ENCODE measurements at regions not wholly inside any gene's neighbourhood (a gene's known extent, or its start where the extent isn't known, plus 50 kb on each side); places are given as distances from the start of the nearest gene placed in this dataset.

- no peak overlapping the region for H3K18ac ChIP-seq (ENCODE audit: low read length)
- DNase-seq, result peak; percentile 10
- no CpG with 5 or more reads among the region's 8 CpGs for WGBS (ENCODE audit: extremely low coverage, insufficient coverage, low lambda C conversion rate)
Measured at GRCh38 chr10:8242295-8242872, 187.9 kb downstream of the GATA3 start.

DNA sequence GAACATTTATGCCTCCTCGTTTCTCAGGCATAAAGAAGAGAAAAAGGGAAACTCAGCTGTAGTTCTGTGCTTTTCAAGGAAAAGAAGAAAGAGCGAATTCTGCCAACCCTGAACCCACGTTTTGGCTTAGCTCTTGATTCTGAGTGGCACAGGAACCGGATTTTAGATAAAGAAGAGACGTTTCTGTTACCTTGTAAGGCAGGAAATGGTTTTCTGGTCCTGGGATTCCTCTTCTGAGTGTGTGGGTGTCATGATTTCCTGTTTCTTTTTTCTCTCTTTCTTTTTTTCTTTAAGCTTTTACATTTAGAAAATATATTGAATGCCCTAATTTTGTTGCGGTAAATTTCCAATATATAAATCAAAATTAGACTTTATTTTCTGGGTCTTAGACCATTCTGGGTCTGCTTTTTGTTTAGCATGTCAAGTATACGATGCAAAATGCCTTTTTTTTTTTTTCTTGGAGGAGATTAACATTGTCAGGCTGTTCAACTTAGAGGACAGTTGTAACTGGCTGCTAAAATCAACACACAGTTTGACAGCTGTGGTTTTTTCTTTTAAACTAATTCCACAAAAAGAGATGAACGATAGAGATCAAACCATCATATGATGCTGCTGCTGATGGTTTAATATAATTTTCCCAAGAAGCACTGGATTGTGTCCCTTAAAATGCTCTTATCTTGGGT, 190.8 kb downstream of the GATA3 start:
- Histone ChIP-seq H2BK15ac (replicated peaks; ENCODE audit: low read depth) (no peak overlapping the region), H3K4me3 (ENCODE audit: low read length) (no peak overlapping the region), H3K27me3 (ENCODE audit: insufficient read depth, low read length, poor library complexity) (no peaks in the 10 kb centered on the region), H2AK5ac (ENCODE audit: low read length) (no peak overlapping the region), H3K56ac (ENCODE audit: low read length) (no peak overlapping the region), H3K9ac (ENCODE audit: low read length) (no peak overlapping the region), H3K79me1 (ENCODE audit: low read length) (no peaks in the 10 kb centered on the region), H3K18ac (ENCODE audit: low read length) (no peak overlapping the region), H3K4me2 (ENCODE audit: low read length) (no peak overlapping the region), H4K8ac (ENCODE audit: low read depth, low read length) (no peak overlapping the region), H3K36me3 (ENCODE audit: control insufficient read depth, insufficient read depth, low read length) (no peaks in the 10 kb centered on the region), H3K79me2 (ENCODE audit: control insufficient read depth, insufficient read depth, low read length) (no peaks in the 10 kb centered on the region), H3K4ac (ENCODE audit: low read depth, low read length) (no peak overlapping the region), H3K27ac (ENCODE audit: low read depth, low read length) (no peak overlapping the region), H2BK5ac (ENCODE audit: low read length) (no peak overlapping the region), H3K4me1 (ENCODE audit: control insufficient read depth, low read depth, low read length) (no peaks in the 10 kb centered on the region), H2BK120ac (ENCODE audit: low read depth, low read length) (no peak overlapping the region), H4K5ac (ENCODE audit: low read length) (no peak overlapping the region), H3K23ac (ENCODE audit: low read length) (no peak overlapping the region)
- WGBS (ENCODE audit: extremely low coverage, insufficient coverage, low lambda C conversion rate), result no CpG with 5 or more reads among the region's 8 CpGs
- DNase-seq, result no peak

More at GRCh38 chr10:8242295-8242872, 187.9 kb downstream of the GATA3 start:
- no peaks in the 10 kb centered on the region for H3K4me1 ChIP-seq (ENCODE audit: control insufficient read depth, low read depth, low read length)
- H3K27me3 ChIP-seq (ENCODE audit: insufficient read depth, low read length, poor library complexity), result no peaks in the 10 kb centered on the region
- no peaks in the 10 kb centered on the region for H3K79me1 ChIP-seq (ENCODE audit: low read length)
- H3K9ac ChIP-seq (ENCODE audit: low read length), result no peak overlapping the region
- H2BK5ac ChIP-seq (ENCODE audit: low read length), result no peak overlapping the region
- H3K36me3 ChIP-seq (ENCODE audit: control insufficient read depth, insufficient read depth, low read length), result no peaks in the 10 kb centered on the region
- H3K4ac ChIP-seq (ENCODE audit: low read depth, low read length), result no peak overlapping the region
- no peak overlapping the region for H2AK5ac ChIP-seq (ENCODE audit: low read length)
- H3K79me2 ChIP-seq (ENCODE audit: control insufficient read depth, insufficient read depth, low read length), result no peaks in the 10 kb centered on the region
- H3K4me2 ChIP-seq (ENCODE audit: low read length), result no peak overlapping the region
- no peak overlapping the region for H4K8ac ChIP-seq (ENCODE audit: low read depth, low read length)
- no peak overlapping the region for H4K5ac ChIP-seq (ENCODE audit: low read length)
- no peak overlapping the region for H2BK15ac ChIP-seq (replicated peaks; ENCODE audit: low read depth)
- H3K56ac ChIP-seq (ENCODE audit: low read length), result no peak overlapping the region
- no peak overlapping the region for H3K23ac ChIP-seq (ENCODE audit: low read length)
- no peak overlapping the region for H2BK120ac ChIP-seq (ENCODE audit: low read depth, low read length)
- H3K27ac ChIP-seq (ENCODE audit: low read depth, low read length), result no peak overlapping the region
- no peak overlapping the region for H3K4me3 ChIP-seq (ENCODE audit: low read length)

GRCh38 chr10:8245814-8246142, 191.3 kb downstream of the GATA3 start:
- Histone ChIP-seq H3K23ac (ENCODE audit: low read length) (no peak overlapping the region), H3K4me2 (ENCODE audit: low read length) (no peak overlapping the region), H4K5ac (ENCODE audit: low read length) (no peak overlapping the region), H3K4ac (ENCODE audit: low read depth, low read length) (no peak overlapping the region), H2AK5ac (ENCODE audit: low read length) (no peak overlapping the region), H3K4me3 (ENCODE audit: low read length) (no peak overlapping the region), H3K9ac (ENCODE audit: low read length) (no peak overlapping the region), H3K27me3 (ENCODE audit: insufficient read depth, low read length, poor library complexity) (no peaks in the 10 kb centered on the region), H3K4me1 (ENCODE audit: control insufficient read depth, low read depth, low read length) (no peaks in the 10 kb centered on the region), H3K36me3 (ENCODE audit: control insufficient read depth, insufficient read depth, low read length) (no peaks in the 10 kb centered on the region), H2BK15ac (replicated peaks; ENCODE audit: low read depth) (no peak overlapping the region), H3K79me1 (ENCODE audit: low read length) (no peaks in the 10 kb centered on the region), H4K8ac (ENCODE audit: low read depth, low read length) (no peak overlapping the region), H3K27ac (ENCODE audit: low read depth, low read length) (no peak overlapping the region), H3K18ac (ENCODE audit: low read length) (no peak overlapping the region), H2BK120ac (ENCODE audit: low read depth, low read length) (no peak overlapping the region), H3K79me2 (ENCODE audit: control insufficient read depth, insufficient read depth, low read length) (no peaks in the 10 kb centered on the region), H3K56ac (ENCODE audit: low read length) (no peak overlapping the region), H2BK5ac (ENCODE audit: low read length) (no peak overlapping the region)
- no peak for DNase-seq
- WGBS (ENCODE audit: extremely low coverage, insufficient coverage, low lambda C conversion rate), result no CpG with 5 or more reads among the region's 3 CpGs

GRCh38 chr10:8246548-8246947, 192.1 kb downstream of the GATA3 start:
- no peaks in the 10 kb centered on the region for H3K79me1 ChIP-seq (ENCODE audit: low read length)
- no peak overlapping the region for H3K23ac ChIP-seq (ENCODE audit: low read length)
- no peak overlapping the region for H3K18ac ChIP-seq (ENCODE audit: low read length)
- no peak overlapping the region for H3K56ac ChIP-seq (ENCODE audit: low read length)
- H3K4ac ChIP-seq (ENCODE audit: low read depth, low read length), result no peak overlapping the region
- no peaks in the 10 kb centered on the region for H3K36me3 ChIP-seq (ENCODE audit: control insufficient read depth, insufficient read depth, low read length)
- H2AK5ac ChIP-seq (ENCODE audit: low read length), result no peak overlapping the region
- no peak for DNase-seq
- H4K8ac ChIP-seq (ENCODE audit: low read depth, low read length), result no peak overlapping the region
- H3K4me1 ChIP-seq (ENCODE audit: control insufficient read depth, low read depth, low read length), result no peaks in the 10 kb centered on the region
- H3K4me3 ChIP-seq (ENCODE audit: low read length), result no peak overlapping the region
- H3K27me3 ChIP-seq (ENCODE audit: insufficient read depth, low read length, poor library complexity), result no peaks in the 10 kb centered on the region
- H3K4me2 ChIP-seq (ENCODE audit: low read length), result no peak overlapping the region
- no peak overlapping the region for H2BK15ac ChIP-seq (replicated peaks; ENCODE audit: low read depth)
- no peaks in the 10 kb centered on the region for H3K79me2 ChIP-seq (ENCODE audit: control insufficient read depth, insufficient read depth, low read length)
- no peak overlapping the region for H2BK120ac ChIP-seq (ENCODE audit: low read depth, low read length)
- WGBS (ENCODE audit: extremely low coverage, insufficient coverage, low lambda C conversion rate), result no CpG with 5 or more reads among the region's 2 CpGs
- no peak overlapping the region for H4K5ac ChIP-seq (ENCODE audit: low read length)
- H3K27ac ChIP-seq (ENCODE audit: low read depth, low read length), result no peak overlapping the region
- no peak overlapping the region for H2BK5ac ChIP-seq (ENCODE audit: low read length)
- no peak overlapping the region for H3K9ac ChIP-seq (ENCODE audit: low read length)

GRCh38 chr10:8247191-8247590, 192.7 kb downstream of the GATA3 start:
- Histone ChIP-seq H3K4me2 (ENCODE audit: low read length) (no peak overlapping the region), H2BK15ac (replicated peaks; ENCODE audit: low read depth) (no peak overlapping the region), H3K56ac (ENCODE audit: low read length) (no peak overlapping the region), H3K4ac (ENCODE audit: low read depth, low read length) (no peak overlapping the region), H4K5ac (ENCODE audit: low read length) (no peak overlapping the region), H3K27me3 (ENCODE audit: insufficient read depth, low read length, poor library complexity) (no peaks in the 10 kb centered on the region), H3K9ac (ENCODE audit: low read length) (no peak overlapping the region), H3K27ac (ENCODE audit: low read depth, low read length) (no peak overlapping the region), H3K36me3 (ENCODE audit: control insufficient read depth, insufficient read depth, low read length) (no peaks in the 10 kb centered on the region), H3K4me1 (ENCODE audit: control insufficient read depth, low read depth, low read length) (no peaks in the 10 kb centered on the region), H4K8ac (ENCODE audit: low read depth, low read length) (no peak overlapping the region), H2BK5ac (ENCODE audit: low read length) (no peak overlapping the region), H3K18ac (ENCODE audit: low read length) (no peak overlapping the region), H3K4me3 (ENCODE audit: low read length) (no peak overlapping the region), H3K79me1 (ENCODE audit: low read length) (no peaks in the 10 kb centered on the region), H2BK120ac (ENCODE audit: low read depth, low read length) (no peak overlapping the region), H3K23ac (ENCODE audit: low read length) (no peak overlapping the region), H2AK5ac (ENCODE audit: low read length) (no peak overlapping the region), H3K79me2 (ENCODE audit: control insufficient read depth, insufficient read depth, low read length) (no peaks in the 10 kb centered on the region)
- no peak for DNase-seq
- no CpG with 5 or more reads among the region's 2 CpGs for WGBS (ENCODE audit: extremely low coverage, insufficient coverage, low lambda C conversion rate)

GRCh38 chr10:8248868-8249267, 194.4 kb downstream of the GATA3 start:
- no peak overlapping the region for H3K23ac ChIP-seq (ENCODE audit: low read length)
- H3K27me3 ChIP-seq (ENCODE audit: insufficient read depth, low read length, poor library complexity), result no peaks in the 10 kb centered on the region
- no CpG with 5 or more reads among the region's 2 CpGs for WGBS (ENCODE audit: extremely low coverage, insufficient coverage, low lambda C conversion rate)
- H3K36me3 ChIP-seq (ENCODE audit: control insufficient read depth, insufficient read depth, low read length), result no peaks in the 10 kb centered on the region
- H3K79me1 ChIP-seq (ENCODE audit: low read length), result no peaks in the 10 kb centered on the region
- no peak overlapping the region for H2BK5ac ChIP-seq (ENCODE audit: low read length)
- no peaks in the 10 kb centered on the region for H3K79me2 ChIP-seq (ENCODE audit: control insufficient read depth, insufficient read depth, low read length)
- H3K4ac ChIP-seq (ENCODE audit: low read depth, low read length), result no peak overlapping the region
- no peak overlapping the region for H2AK5ac ChIP-seq (ENCODE audit: low read length)
- no peaks in the 10 kb centered on the region for H3K4me1 ChIP-seq (ENCODE audit: control insufficient read depth, low read depth, low read length)
- no peak overlapping the region for H3K4me3 ChIP-seq (ENCODE audit: low read length)
- H2BK120ac ChIP-seq (ENCODE audit: low read depth, low read length), result no peak overlapping the region
- no peak overlapping the region for H2BK15ac ChIP-seq (replicated peaks; ENCODE audit: low read depth)
- no peak overlapping the region for H3K56ac ChIP-seq (ENCODE audit: low read length)
- H3K18ac ChIP-seq (ENCODE audit: low read length), result no peak overlapping the region
- no peak for DNase-seq
- no peak overlapping the region for H4K8ac ChIP-seq (ENCODE audit: low read depth, low read length)
- no peak overlapping the region for H3K27ac ChIP-seq (ENCODE audit: low read depth, low read length)
- no peak overlapping the region for H3K9ac ChIP-seq (ENCODE audit: low read length)
- no peak overlapping the region for H3K4me2 ChIP-seq (ENCODE audit: low read length)
- H4K5ac ChIP-seq (ENCODE audit: low read length), result no peak overlapping the region

Data from mesendoderm (in vitro differentiated cells).